CD14-positive monocyte (primary cell): ENCODE measurements at regions not wholly inside any gene's neighbourhood (a gene's known extent, or its start where the extent isn't known, plus 50 kb on each side); places are given as distances from the start of the nearest gene placed in this dataset.

Experiments
- DNase-seq, 3 donors: peaks; one replicate each; pipeline ENCODE4 v3.0.0-alpha.2; 2011 to 2022
- H2AFZ ChIP-seq: 2 replicates; pipeline ENCODE4 v1.6.0; 2012; ENCODE audit warnings: mild to moderate bottlenecking, low read depth, low read length, inconsistent platforms; ENCODE audit not compliant: insufficient read depth, poor library complexity, severe bottlenecking
- H3K27ac ChIP-seq, 2 donors: 1 replicate in 1 of 2; 2 replicates in 1 of 2; pipeline ENCODE4 v1.5.1; 2012 to 2013; ENCODE audit warnings: low read length in 2 of 2, control low read depth in 1 of 2, inconsistent platforms in 1 of 2, low read depth in 1 of 2, mild to moderate bottlenecking in 1 of 2
- H3K27me3 ChIP-seq, 2 donors: one replicate each; pipeline versions ENCODE4 v1.6.0 to v1.6.1; 2011 to 2013; ENCODE audit warnings: low read length in 2 of 2; ENCODE audit not compliant: control insufficient read depth in 2 of 2, insufficient read depth in 2 of 2
- H3K36me3 ChIP-seq, 2 donors: replicated peaks in 1 of 2; 1 replicate in 1 of 2; 2 replicates in 1 of 2; pipeline versions ENCODE4 v1.5.1 to v1.6.1; 2012 to 2013; ENCODE audit warnings: low read length in 2 of 2, control low read depth in 1 of 2, inconsistent platforms in 1 of 2, mild to moderate bottlenecking in 1 of 2; ENCODE audit not compliant: insufficient read depth in 2 of 2, control insufficient read depth in 1 of 2
- H3K4me1 ChIP-seq, 2 donors: 1 replicate in 1 of 2; 2 replicates in 1 of 2; pipeline versions ENCODE4 v1.5.1 to v1.6.1; 2012 to 2013; ENCODE audit warnings: low read length in 2 of 2, control low read depth in 1 of 2, inconsistent platforms in 1 of 2, mild to moderate bottlenecking in 1 of 2, moderate library complexity in 1 of 2; ENCODE audit not compliant: insufficient read depth in 2 of 2, control insufficient read depth in 1 of 2
- H3K4me2 ChIP-seq: replicated peaks from 2 replicates; pipeline ENCODE3; 2012; ENCODE audit warnings: low read length, moderate library complexity, mild to moderate bottlenecking; ENCODE audit not compliant: poor library complexity, severe bottlenecking; ENCODE audit errors: extremely low read depth
- H3K4me3 ChIP-seq, 3 experiments: fragments of 200-600 bp in 1 of 3; sonication (generic) in 1 of 3; replicated peaks in 1 of 3; 1 replicate in 2 of 3; 2 replicates in 1 of 3; pipeline ENCODE4 v1.5.1; 2011 to 2013; ENCODE audit warnings: low read length in 3 of 3, mild to moderate bottlenecking in 3 of 3, control low read depth in 2 of 3, low read depth in 2 of 3, inconsistent platforms in 1 of 3, moderate library complexity in 1 of 3
- H3K79me2 ChIP-seq: 2 replicates; pipeline ENCODE4 v1.6.0; 2012; ENCODE audit warnings: mild to moderate bottlenecking, control low read depth, inconsistent platforms, low read length, moderate library complexity; ENCODE audit not compliant: insufficient read depth
- H3K9ac ChIP-seq: 2 replicates; pipeline ENCODE4 v1.6.0; 2017; ENCODE audit warnings: low read length, mild to moderate bottlenecking; ENCODE audit not compliant: insufficient read depth, poor library complexity, severe bottlenecking
- H3K9me3 ChIP-seq, 2 donors: replicated peaks in 1 of 2; 1 replicate in 1 of 2; 2 replicates in 1 of 2; pipeline versions ENCODE4 v1.5.1 to v1.6.1; 2012 to 2013; ENCODE audit warnings: low read length in 2 of 2, control low read depth in 1 of 2; ENCODE audit not compliant: control insufficient read depth in 1 of 2, insufficient read depth in 1 of 2
- H4K20me1 ChIP-seq: 2 replicates; pipeline ENCODE4 v1.6.0; 2012; ENCODE audit warnings: mild to moderate bottlenecking, low read length, control low read depth, moderate library complexity; ENCODE audit not compliant: insufficient read depth
- H3K27ac Mint-ChIP-seq, 7 donors: one replicate each; pipeline ENCODE4 v1.8.0; 2020; ENCODE audit warnings: mild to moderate bottlenecking in 7 of 7, mixed read lengths in 7 of 7, moderate library complexity in 6 of 7, inconsistent platforms in 2 of 7
- H3K27me3 Mint-ChIP-seq, 3 donors: one replicate each; pipeline ENCODE4 v1.8.0; 2021 to 2022; ENCODE audit warnings: low read depth in 3 of 3, mild to moderate bottlenecking in 3 of 3, mixed read lengths in 3 of 3, moderate library complexity in 3 of 3, inconsistent platforms in 1 of 3
- H3K36me3 Mint-ChIP-seq, 2 donors: one replicate each; pipeline ENCODE4 v1.8.0; 2020; ENCODE audit warnings: mixed read lengths in 2 of 2, inconsistent platforms in 1 of 2, mild to moderate bottlenecking in 1 of 2
- H3K4me1 Mint-ChIP-seq: one replicate; pipeline ENCODE4 v1.8.0; 2020; ENCODE audit warnings: mild to moderate bottlenecking, mixed read lengths
- H3K4me3 Mint-ChIP-seq, 2 donors: one replicate each; pipeline ENCODE4 v1.8.0; 2020; ENCODE audit warnings: mild to moderate bottlenecking in 2 of 2, mixed read lengths in 2 of 2, moderate library complexity in 1 of 2
- H3K9me3 Mint-ChIP-seq, 7 donors: one replicate each; pipeline ENCODE4 v1.8.0; 2020 to 2022; ENCODE audit warnings: mixed read lengths in 7 of 7, mild to moderate bottlenecking in 6 of 7, moderate library complexity in 6 of 7, inconsistent platforms in 2 of 7
- CTCF ChIP-seq: fragments of 200-600 bp; IDR thresholded peaks from one replicate; pipeline ENCODE4 v1.8.0; 2022; ENCODE audit warnings: antibody characterized with exemption, mild to moderate bottlenecking
- WGBS: methylation state at CpG from one replicate; pipeline ENCODE4 v1.1.5; 2013; ENCODE audit warnings: missing lambda C conversion rate; ENCODE audit not compliant: insufficient coverage; 5-methylcytosine and 5-hydroxymethylcytosine counted together
- intact Hi-C, 2 donors: fragments of 100-400 bp; cut with micrococcal nuclease; formaldehyde crosslinking; loops; one replicate each; pipeline versions ENCODE4 v1.15.0 to v1.15.1; 2023

GRCh38 chrX:11040996-11041395 lies 70.1 kb upstream of the HCCS start:
- Mint-ChIP-seq H3K27ac (no peak overlapping the region), H3K4me1 (no peaks in the 10 kb centered on the region), H3K4me3 (no peak overlapping the region), H3K27me3 (peaks cover 0 to 2% (median 0%) of the 10 kb centered on the region in 3 donors), H3K36me3 (no peaks in the 10 kb centered on the region), H3K9me3 (peaks cover 0 to 3% (median 1%) of the 10 kb centered on the region in 7 donors)
- H2AFZ ChIP-seq = no peak overlapping the region
- no peak overlapping the region for H3K9ac ChIP-seq
- H3K79me2 ChIP-seq = no peaks in the 10 kb centered on the region
- no peak overlapping the region for H3K4me2 ChIP-seq
- intact Hi-C loops = no loop called here
- WGBS = no CpG with 5 or more reads among the region's 2 CpGs
- H3K4me3 ChIP-seq = no peak overlapping the region
- no peaks in the 10 kb centered on the region for H3K36me3 ChIP-seq
- no peak for DNase-seq
- H3K9me3 ChIP-seq = no peaks in the 10 kb centered on the region
- no peaks in the 10 kb centered on the region for H4K20me1 ChIP-seq
- no peak for TF ChIP-seq CTCF
- H3K27ac ChIP-seq = no peak overlapping the region
- H3K27me3 ChIP-seq = no peaks in the 10 kb centered on the region
- no peaks in the 10 kb centered on the region for H3K4me1 ChIP-seq

DNA sequence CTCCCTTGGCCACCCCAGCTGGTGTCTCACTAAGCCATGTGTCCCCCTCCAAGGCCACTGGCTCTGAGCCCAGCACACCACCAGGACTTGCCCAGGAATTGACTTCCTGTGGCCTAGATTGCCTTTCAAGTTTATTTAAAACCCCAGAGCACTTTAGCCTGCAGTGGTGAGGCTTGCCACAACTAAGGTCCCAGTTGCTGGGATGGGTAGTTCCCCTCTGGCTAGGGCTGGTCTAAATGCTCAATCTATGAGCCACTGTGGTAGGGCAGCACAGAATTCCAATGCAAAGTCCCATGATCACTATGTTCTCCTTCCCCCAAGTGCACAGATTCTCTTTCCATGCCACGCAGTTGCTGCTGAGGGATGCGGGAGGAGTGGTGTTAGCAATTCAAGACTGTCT lies 61.1 kb upstream of the HCCS start:
- Mint-ChIP-seq H3K4me3 (no peak overlapping the region), H3K9me3 (peaks cover 2 to 10% (median 6%) of the 10 kb centered on the region in 7 donors), H3K36me3 (no peaks in the 10 kb centered on the region), H3K27me3 (no peaks in the 10 kb centered on the region), H3K4me1 (no peaks in the 10 kb centered on the region), H3K27ac (no peak overlapping the region)
- intact Hi-C loops = no loop called here
- no peak overlapping the region for H3K27ac ChIP-seq
- H2AFZ ChIP-seq = no peak overlapping the region
- H3K27me3 ChIP-seq = no peaks in the 10 kb centered on the region
- no peaks in the 10 kb centered on the region for H3K36me3 ChIP-seq
- H3K4me1 ChIP-seq = no peaks in the 10 kb centered on the region
- H3K9me3 ChIP-seq = peaks cover 10 to 20% of the 10 kb centered on the region in 2 donors
- TF ChIP-seq CTCF = no peak
- no peak overlapping the region for H3K9ac ChIP-seq
- no peak overlapping the region for H3K4me3 ChIP-seq
- no peak overlapping the region for H3K4me2 ChIP-seq
- no peaks in the 10 kb centered on the region for H4K20me1 ChIP-seq
- WGBS = no CpG with 5 or more reads among the region's 2 CpGs
- DNase-seq = no peak
- no peaks in the 10 kb centered on the region for H3K79me2 ChIP-seq
